ENCODE measurements at regions not wholly inside any gene's neighbourhood (a gene's known extent, or its start where the extent isn't known, plus 50 kb on each side); places are given as distances from the start of the nearest gene placed in this dataset.

DNA sequence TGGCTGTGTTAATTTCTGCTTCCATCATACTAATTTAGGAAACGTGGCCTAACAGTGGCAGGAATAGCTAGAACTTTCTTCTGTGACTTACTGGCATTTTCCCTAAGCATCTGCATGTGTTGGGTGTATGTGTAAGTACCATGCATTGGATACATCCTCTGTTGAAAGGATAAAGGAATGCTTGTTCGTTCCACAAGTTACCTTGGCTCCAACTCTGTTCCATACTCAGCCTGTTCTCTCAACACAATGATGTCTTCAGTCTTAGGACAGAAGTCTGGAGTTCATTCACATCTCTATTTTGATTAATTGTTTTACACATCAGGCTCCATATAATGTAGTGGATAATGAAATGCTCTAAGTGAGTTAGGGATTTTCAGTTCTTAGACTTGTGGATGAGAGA is 190.1 kb upstream of the DMRT1 start (continued):
- TF ChIP-seq, protein P1, sequence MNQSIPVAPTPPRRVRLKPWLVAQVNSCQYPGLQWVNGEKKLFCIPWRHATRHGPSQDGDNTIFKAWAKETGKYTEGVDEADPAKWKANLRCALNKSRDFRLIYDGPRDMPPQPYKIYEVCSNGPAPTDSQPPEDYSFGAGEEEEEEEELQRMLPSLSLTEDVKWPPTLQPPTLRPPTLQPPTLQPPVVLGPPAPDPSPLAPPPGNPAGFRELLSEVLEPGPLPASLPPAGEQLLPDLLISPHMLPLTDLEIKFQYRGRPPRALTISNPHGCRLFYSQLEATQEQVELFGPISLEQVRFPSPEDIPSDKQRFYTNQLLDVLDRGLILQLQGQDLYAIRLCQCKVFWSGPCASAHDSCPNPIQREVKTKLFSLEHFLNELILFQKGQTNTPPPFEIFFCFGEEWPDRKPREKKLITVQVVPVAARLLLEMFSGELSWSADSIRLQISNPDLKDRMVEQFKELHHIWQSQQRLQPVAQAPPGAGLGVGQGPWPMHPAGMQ (IDR thresholded peaks at IDR 0.05; ENCODE audit: borderline replicate concordance): no peak
- no peak for TF ChIP-seq SRF (IDR thresholded peaks at IDR 0.05; ENCODE audit: low read depth in 2 of 2, low read length in 2 of 2)
- no peak for TF ChIP-seq SIX5 (IDR thresholded peaks at IDR 0.05; ENCODE audit: low read depth, low read length, severe bottlenecking)
- TF ChIP-seq SUZ12 (IDR thresholded peaks at IDR 0.05; ENCODE audit: unreplicated experiment): no peak
- TF ChIP-seq, protein P2, sequence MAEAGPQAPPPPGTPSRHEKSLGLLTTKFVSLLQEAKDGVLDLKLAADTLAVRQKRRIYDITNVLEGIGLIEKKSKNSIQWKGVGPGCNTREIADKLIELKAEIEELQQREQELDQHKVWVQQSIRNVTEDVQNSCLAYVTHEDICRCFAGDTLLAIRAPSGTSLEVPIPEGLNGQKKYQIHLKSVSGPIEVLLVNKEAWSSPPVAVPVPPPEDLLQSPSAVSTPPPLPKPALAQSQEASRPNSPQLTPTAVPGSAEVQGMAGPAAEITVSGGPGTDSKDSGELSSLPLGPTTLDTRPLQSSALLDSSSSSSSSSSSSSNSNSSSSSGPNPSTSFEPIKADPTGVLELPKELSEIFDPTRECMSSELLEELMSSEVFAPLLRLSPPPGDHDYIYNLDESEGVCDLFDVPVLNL (IDR thresholded peaks at IDR 0.05; ENCODE audit: low read depth, low read length): no peak
- TF ChIP-seq FOXM1 (IDR thresholded peaks at IDR 0.05; ENCODE audit: low read depth, low read length): no peak
- no peak for TF ChIP-seq ETV6 (conservative IDR thresholded peaks at IDR 0.05 in 1 of 2, IDR thresholded peaks at IDR 0.05 in 1 of 2; ENCODE audit: borderline replicate concordance in 1 of 2, low read depth in 1 of 2)
- no peak for TF ChIP-seq RELA (IDR thresholded peaks at IDR 0.05; ENCODE audit: borderline replicate concordance, partially characterized antibody)
- TF ChIP-seq CBX3 (IDR thresholded peaks at IDR 0.05; ENCODE audit: borderline replicate concordance, low read depth): no peak
- TF ChIP-seq SMARCA5 (IDR thresholded peaks at IDR 0.05): no peak

DNA sequence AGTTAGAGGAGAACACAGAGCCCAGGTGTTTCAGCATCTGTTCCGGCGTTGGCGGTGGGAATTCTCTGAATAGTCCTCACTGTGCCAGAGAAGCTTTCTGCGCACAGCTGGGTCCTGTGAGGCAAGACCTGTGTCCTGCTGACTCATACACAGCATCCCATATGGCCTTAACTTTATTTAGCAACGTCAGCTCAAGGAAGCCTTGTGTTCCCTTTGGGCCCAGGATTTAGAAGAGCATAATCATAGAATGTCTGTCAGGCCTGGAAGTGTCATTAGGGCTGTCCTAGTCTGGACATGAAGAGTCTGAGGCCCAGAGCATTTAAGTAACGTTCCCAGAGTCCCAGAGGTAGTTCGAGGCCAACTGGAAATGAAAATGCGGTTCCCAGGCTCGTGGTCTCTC is 188.6 kb upstream of the DMRT1 start:
- peaks cover 4% of the 10 kb centered on the region; the same call in 1 of the 2 replicates for H3K4me1 ChIP-seq (ENCODE audit: control insufficient read depth, insufficient read depth, low read length)
- intact Hi-C loops (cut with micrococcal nuclease; ENCODE audit: unreplicated experiment) (no loop called here), in situ Hi-C loops (cut with MboI) (no loop called here)
- ChIA-PET CTCF (no interaction called here), RAD21 (ENCODE audit: unreplicated experiment) (no interaction called here), SMC1A (ENCODE audit: uncharacterized antibody, unreplicated experiment) (no interaction called here), POLR2A (no interaction called here)
- BruUV-seq (replicated peaks): no TSS peak
- DNase-seq (ENCODE audit: low read depth, low spot score) (no peak), ATAC-seq (no peak), FAIRE-seq (no peak)
- TF ChIP-seq, protein P3, sequence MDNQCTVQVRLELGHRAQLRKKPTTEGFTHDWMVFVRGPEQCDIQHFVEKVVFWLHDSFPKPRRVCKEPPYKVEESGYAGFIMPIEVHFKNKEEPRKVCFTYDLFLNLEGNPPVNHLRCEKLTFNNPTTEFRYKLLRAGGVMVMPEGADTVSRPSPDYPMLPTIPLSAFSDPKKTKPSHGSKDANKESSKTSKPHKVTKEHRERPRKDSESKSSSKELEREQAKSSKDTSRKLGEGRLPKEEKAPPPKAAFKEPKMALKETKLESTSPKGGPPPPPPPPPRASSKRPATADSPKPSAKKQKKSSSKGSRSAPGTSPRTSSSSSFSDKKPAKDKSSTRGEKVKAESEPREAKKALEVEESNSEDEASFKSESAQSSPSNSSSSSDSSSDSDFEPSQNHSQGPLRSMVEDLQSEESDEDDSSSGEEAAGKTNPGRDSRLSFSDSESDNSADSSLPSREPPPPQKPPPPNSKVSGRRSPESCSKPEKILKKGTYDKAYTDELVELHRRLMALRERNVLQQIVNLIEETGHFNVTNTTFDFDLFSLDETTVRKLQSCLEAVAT (IDR thresholded peaks at IDR 0.05): no peak
- no peak overlapping the region for H3K4me3 ChIP-seq
- H3K79me2 ChIP-seq (ENCODE audit: control insufficient read depth, insufficient read depth, low read length): no peaks in the 10 kb centered on the region
- no peaks in the 10 kb centered on the region for H3K9me3 ChIP-seq (replicated peaks; ENCODE audit: control insufficient read depth, insufficient read depth, low read length)
- H2AFZ ChIP-seq (ENCODE audit: control insufficient read depth, low read depth, low read length): no peak overlapping the region
- no peak overlapping the region for H3K4me2 ChIP-seq (ENCODE audit: control insufficient read depth, insufficient read depth)
- H3K36me3 ChIP-seq (ENCODE audit: control insufficient read depth in 2 of 2, insufficient read depth in 2 of 2, low read length in 1 of 2): no peaks in the 10 kb centered on the region
- peaks cover 0 to 3% of the 10 kb centered on the region in 2 experiments; a peak in 2 of 4 replicates for H3K27me3 ChIP-seq (replicated peaks in 1 of 2; ENCODE audit: control insufficient read depth in 2 of 2, insufficient read depth in 2 of 2, low read length in 1 of 2)
- no peak overlapping the region for H3K9ac ChIP-seq (ENCODE audit: control insufficient read depth, insufficient read depth, low read length)
- H3K27ac ChIP-seq (ENCODE audit: control insufficient read depth, insufficient read depth): no peak overlapping the region
- WGBS (ENCODE audit: insufficient coverage, insufficient replicate concordance, low lambda C conversion rate, missing lambda C conversion rate): 40% methylated on average over 9 of the region's 9 CpGs
- no peaks in the 10 kb centered on the region for H4K20me1 ChIP-seq (ENCODE audit: control insufficient read depth, insufficient read depth)

All from GM12878 (cell line).